HEK293 (cell line): ENCODE measurements at regions not wholly inside any gene's neighbourhood (a gene's known extent, or its start where the extent isn't known, plus 50 kb on each side); places are given as distances from the start of the nearest gene placed in this dataset.

Source experiments
- CTCF ChIA-PET: fragments of 350-600 bp; formaldehyde crosslinking; extraction: SDS; loops from one replicate; lab custom pipeline; 2021; ENCODE audit warnings: antibody characterized with exemption; lab: Yijun Ruan, JAX
- POLR2A ChIA-PET: fragments of 300-600 bp; formaldehyde crosslinking; extraction: SDS; loops from one replicate; lab custom pipeline; 2020; ENCODE audit warnings: antibody characterized with exemption, inconsistent platforms; lab: Yijun Ruan, JAX
- H3K27ac ChIP-seq: fragments of 200-500 bp; sonication (Bioruptor generic); 2 replicates; pipeline ENCODE4 v1.5.1; 2014; ENCODE audit warnings: low read depth, low read length, control low read depth, inconsistent platforms; ENCODE audit errors: extremely low read depth
- H3K36me3 ChIP-seq, 2 experiments: fragments of 200-500 bp in 1 of 2; sonication (Bioruptor generic) in 1 of 2; 1 replicate in 1 of 2; 2 replicates in 1 of 2; pipeline ENCODE4 v1.5.1; 2014 to 2017; ENCODE audit warnings: inconsistent platforms in 2 of 2, low read length in 2 of 2; ENCODE audit not compliant: control insufficient read depth in 2 of 2, insufficient read depth in 1 of 2
- H3K4me1 ChIP-seq: fragments of 200-500 bp; sonication (Bioruptor generic); 2 replicates; pipeline ENCODE4 v1.5.1; 2014; ENCODE audit warnings: mild to moderate bottlenecking, low read length, inconsistent platforms; ENCODE audit not compliant: control insufficient read depth, insufficient read depth
- H3K4me3 ChIP-seq: 2 replicates; pipeline ENCODE4 v1.5.1; 2011; ENCODE audit warnings: low read depth, mild to moderate bottlenecking, control low read depth, low read length, moderate library complexity
- H3K9me3 ChIP-seq: fragments of 200-500 bp; sonication (Bioruptor generic); 2 replicates; pipeline ENCODE4 v1.5.1; 2014; ENCODE audit warnings: low read depth, low read length, inconsistent platforms; ENCODE audit not compliant: control insufficient read depth, insufficient read depth
- AEBP2 ChIP-seq: fragments of 450-650 bp; formaldehyde crosslinking; IDR thresholded peaks from 2 replicates; pipeline ENCODE4 v1.5.1; 2016; ENCODE audit warnings: missing biosample characterization, missing genetic modification characterization, borderline replicate concordance
- FEZF1 ChIP-seq: fragments of 450-650 bp; formaldehyde crosslinking; IDR thresholded peaks from 2 replicates; pipeline ENCODE4 v1.5.1; 2016; ENCODE audit warnings: missing biosample characterization, missing genetic modification characterization
- GLIS2 ChIP-seq: fragments of 450-650 bp; formaldehyde crosslinking; IDR thresholded peaks from 2 replicates; pipeline ENCODE4 v1.5.1; 2016; ENCODE audit warnings: missing biosample characterization, missing genetic modification characterization
- KLF9 ChIP-seq: fragments of 450-650 bp; formaldehyde crosslinking; IDR thresholded peaks from 2 replicates; pipeline ENCODE4 v1.5.1; 2016; ENCODE audit warnings: missing biosample characterization, missing genetic modification characterization, low read depth
- SCRT2 ChIP-seq: fragments of 450-650 bp; formaldehyde crosslinking; IDR thresholded peaks from 2 replicates; pipeline ENCODE4 v1.5.1; 2016; ENCODE audit warnings: missing biosample characterization, missing genetic modification characterization
- SETDB1 ChIP-seq: IDR thresholded peaks from one replicate; pipeline ENCODE4 v1.6.1; 2017; ENCODE audit warnings: mild to moderate bottlenecking, low read length, moderate library complexity, mixed read lengths; ENCODE audit not compliant: insufficient read length
- TRIM28 ChIP-seq: IDR thresholded peaks from 2 replicates; pipeline ENCODE4 v1.6.1; 2011; ENCODE audit warnings: low read length, control low read depth, borderline replicate concordance
- ZBTB17 ChIP-seq: fragments of 450-650 bp; formaldehyde crosslinking; IDR thresholded peaks from 2 replicates; pipeline ENCODE4 v1.5.1; 2016; ENCODE audit warnings: missing biosample characterization, missing genetic modification characterization
- ZBTB8A ChIP-seq: fragments of 450-650 bp; formaldehyde crosslinking; IDR thresholded peaks from 2 replicates; pipeline ENCODE4 v1.5.1; 2016; ENCODE audit warnings: missing biosample characterization, missing genetic modification characterization
- ZNF132 ChIP-seq: fragments of 450-650 bp; formaldehyde crosslinking; IDR thresholded peaks from 2 replicates; pipeline ENCODE4 v1.5.1; 2017; ENCODE audit warnings: missing biosample characterization, missing genetic modification characterization, borderline replicate concordance
- ZNF19 ChIP-seq: fragments of 450-650 bp; formaldehyde crosslinking; IDR thresholded peaks from 2 replicates; pipeline ENCODE4; 2016; ENCODE audit warnings: missing biosample characterization, missing genetic modification characterization, low read depth
- ZNF239 ChIP-seq: fragments of 450-650 bp; formaldehyde crosslinking; IDR thresholded peaks from 2 replicates; pipeline ENCODE4 v1.5.1; 2016; ENCODE audit warnings: missing biosample characterization, missing genetic modification characterization
- ZNF416 ChIP-seq: fragments of 450-650 bp; formaldehyde crosslinking; IDR thresholded peaks from 2 replicates; pipeline ENCODE4 v1.5.1; 2016; ENCODE audit warnings: missing biosample characterization, missing genetic modification characterization
- ZNF423 ChIP-seq: fragments of 450-650 bp; formaldehyde crosslinking; IDR thresholded peaks from 2 replicates; pipeline ENCODE4 v1.5.1; 2016; ENCODE audit warnings: missing biosample characterization, missing genetic modification characterization
- ZNF449 ChIP-seq: fragments of 450-650 bp; formaldehyde crosslinking; IDR thresholded peaks from 2 replicates; pipeline ENCODE4 v1.5.1; 2017; ENCODE audit warnings: missing biosample characterization, mild to moderate bottlenecking, missing genetic modification characterization, moderate library complexity
- ZNF518A ChIP-seq: fragments of 450-650 bp; formaldehyde crosslinking; conservative IDR thresholded peaks from 2 replicates; pipeline ENCODE4 v1.5.1; 2016; ENCODE audit warnings: low read depth, missing biosample characterization, missing genetic modification characterization
- ZNF530 ChIP-seq: fragments of 450-650 bp; formaldehyde crosslinking; IDR thresholded peaks from 2 replicates; pipeline ENCODE4 v1.5.1; 2016; ENCODE audit warnings: low read depth, missing biosample characterization, missing genetic modification characterization
- ZNF837 ChIP-seq: fragments of 450-650 bp; formaldehyde crosslinking; IDR thresholded peaks from 2 replicates; pipeline ENCODE4 v1.5.1; 2016; ENCODE audit warnings: missing biosample characterization, missing genetic modification characterization
- TF ChIP-seq, protein P1 (sequence below): fragments of 450-650 bp; formaldehyde crosslinking; IDR thresholded peaks from 2 replicates; pipeline ENCODE4 v1.5.1; 2016; ENCODE audit warnings: missing biosample characterization, missing genetic modification characterization
- TF ChIP-seq, protein P2 (sequence below): fragments of 450-650 bp; formaldehyde crosslinking; IDR thresholded peaks from 2 replicates; pipeline ENCODE4 v1.5.1; 2016; ENCODE audit warnings: missing biosample characterization, missing genetic modification characterization

DNA sequence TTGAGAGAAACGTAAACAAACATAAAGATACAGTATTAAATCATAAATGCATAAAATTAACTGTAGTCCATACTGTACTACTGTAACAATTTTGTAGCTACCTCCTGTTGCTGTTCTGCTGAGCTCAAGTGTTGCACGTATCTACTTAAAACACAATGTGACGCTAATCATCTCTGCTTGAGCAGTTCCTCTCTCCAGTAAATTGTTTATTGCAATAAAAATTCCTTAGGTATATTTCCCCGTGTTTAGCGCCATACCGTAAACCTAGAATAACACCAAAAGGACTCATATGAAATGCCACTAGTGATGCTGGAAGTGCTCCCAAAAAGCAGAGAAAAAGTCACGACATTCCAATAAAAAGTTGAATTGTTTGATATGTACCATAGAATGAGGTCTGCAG, 152.3 kb downstream of the LRRN1 start:
- CTCF ChIA-PET, result no interaction called here
- no peak overlapping the region for H3K27ac ChIP-seq
- POLR2A ChIA-PET, result no interaction called here
- no peaks in the 10 kb centered on the region for H3K36me3 ChIP-seq
- no peaks in the 10 kb centered on the region for H3K4me1 ChIP-seq
- H3K9me3 ChIP-seq, result no peaks in the 10 kb centered on the region
- TF ChIP-seq ZNF449 (no peak), ZNF416 (tag by site-specific recombination) (no peak), ZBTB17 (tag by site-specific recombination) (no peak), ZBTB8A (tag by site-specific recombination) (no peak), AEBP2 (tag by site-specific recombination) (no peak), FEZF1 (tag by site-specific recombination) (no peak), ZNF423 (tag by site-specific recombination) (no peak), ZNF132 (tag by site-specific recombination) (no peak), ZNF19 (no peak), GLIS2 (tag by site-specific recombination) (no peak), ZNF837 (no peak), KLF9 (no peak), ZNF530 (tag by site-specific recombination) (no peak), ZNF518A (tag by site-specific recombination) (no peak), ZNF239 (tag by site-specific recombination) (no peak), SETDB1 (no peak), SCRT2 (tag by site-specific recombination) (no peak), TRIM28 (no peak)
- TF ChIP-seq, protein P1, sequence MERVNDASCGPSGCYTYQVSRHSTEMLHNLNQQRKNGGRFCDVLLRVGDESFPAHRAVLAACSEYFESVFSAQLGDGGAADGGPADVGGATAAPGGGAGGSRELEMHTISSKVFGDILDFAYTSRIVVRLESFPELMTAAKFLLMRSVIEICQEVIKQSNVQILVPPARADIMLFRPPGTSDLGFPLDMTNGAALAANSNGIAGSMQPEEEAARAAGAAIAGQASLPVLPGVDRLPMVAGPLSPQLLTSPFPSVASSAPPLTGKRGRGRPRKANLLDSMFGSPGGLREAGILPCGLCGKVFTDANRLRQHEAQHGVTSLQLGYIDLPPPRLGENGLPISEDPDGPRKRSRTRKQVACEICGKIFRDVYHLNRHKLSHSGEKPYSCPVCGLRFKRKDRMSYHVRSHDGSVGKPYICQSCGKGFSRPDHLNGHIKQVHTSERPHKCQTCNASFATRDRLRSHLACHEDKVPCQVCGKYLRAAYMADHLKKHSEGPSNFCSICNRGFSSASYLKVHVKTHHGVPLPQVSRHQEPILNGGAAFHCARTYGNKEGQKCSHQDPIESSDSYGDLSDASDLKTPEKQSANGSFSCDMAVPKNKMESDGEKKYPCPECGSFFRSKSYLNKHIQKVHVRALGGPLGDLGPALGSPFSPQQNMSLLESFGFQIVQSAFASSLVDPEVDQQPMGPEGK (tag by site-specific recombination), result no peak
- TF ChIP-seq, protein P2, sequence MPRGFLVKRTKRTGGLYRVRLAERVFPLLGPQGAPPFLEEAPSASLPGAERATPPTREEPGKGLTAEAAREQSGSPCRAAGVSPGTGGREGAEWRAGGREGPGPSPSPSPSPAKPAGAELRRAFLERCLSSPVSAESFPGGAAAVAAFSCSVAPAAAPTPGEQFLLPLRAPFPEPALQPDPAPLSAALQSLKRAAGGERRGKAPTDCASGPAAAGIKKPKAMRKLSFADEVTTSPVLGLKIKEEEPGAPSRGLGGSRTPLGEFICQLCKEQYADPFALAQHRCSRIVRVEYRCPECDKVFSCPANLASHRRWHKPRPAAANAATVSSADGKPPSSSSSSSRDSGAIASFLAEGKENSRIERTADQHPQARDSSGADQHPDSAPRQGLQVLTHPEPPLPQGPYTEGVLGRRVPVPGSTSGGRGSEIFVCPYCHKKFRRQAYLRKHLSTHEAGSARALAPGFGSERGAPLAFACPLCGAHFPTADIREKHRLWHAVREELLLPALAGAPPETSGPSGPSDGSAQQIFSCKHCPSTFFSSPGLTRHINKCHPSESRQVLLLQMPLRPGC (tag by site-specific recombination), result no peak
- TF ChIP-seq, all 188 proteins: peak for 0
- no peak overlapping the region for H3K4me3 ChIP-seq
